Kidney (tissue), 13 donors: ENCODE measurements at regions not wholly inside any gene's neighbourhood (a gene's known extent, or its start where the extent isn't known, plus 50 kb on each side); places are given as distances from the start of the nearest gene placed in this dataset.

Source experiments
- DNase-seq, 5 donors: peaks; one replicate each; pipeline ENCODE4 v3.0.0-alpha.2; 2013 to 2020
- FAIRE-seq: peaks from 2 replicates; lab custom pipeline; 2012; peaks lifted over from hg19 to GRCh38; lab: Jason Lieb, UNC
- H3K27ac ChIP-seq, 2 donors: one replicate each; pipeline ENCODE4 v1.7.0; 2013; ENCODE audit warnings: low read depth in 2 of 2, low read length in 2 of 2, inconsistent platforms in 1 of 2
- H3K27me3 ChIP-seq: one replicate; pipeline ENCODE4 v1.7.1; 2013; ENCODE audit warnings: low read length, inconsistent platforms; ENCODE audit not compliant: control insufficient read depth, insufficient read depth
- H3K36me3 ChIP-seq, 3 donors: one replicate each; pipeline versions ENCODE4 v1.7.0 to v1.7.1; 2013; ENCODE audit warnings: low read length in 3 of 3, control low read depth in 1 of 3, inconsistent platforms in 1 of 3; ENCODE audit not compliant: insufficient read depth in 3 of 3, control insufficient read depth in 2 of 3
- H3K4me1 ChIP-seq, 3 donors: one replicate each; pipeline versions ENCODE4 v1.7.0 to v1.7.1; 2013; ENCODE audit warnings: low read length in 3 of 3, inconsistent platforms in 1 of 3, low read depth in 1 of 3; ENCODE audit not compliant: control insufficient read depth in 2 of 3, insufficient read depth in 2 of 3
- H3K4me3 ChIP-seq, 3 donors: one replicate each; pipeline versions ENCODE4 v1.7.0 to v1.8.1; 2013; ENCODE audit warnings: low read length in 3 of 3, control low read depth in 1 of 3, inconsistent platforms in 1 of 3
- H3K9ac ChIP-seq, 3 donors: one replicate each; pipeline versions ENCODE4 v1.7.0 to v1.7.1; 2013; ENCODE audit warnings: low read length in 3 of 3, control low read depth in 1 of 3, inconsistent platforms in 1 of 3
- H3K9me3 ChIP-seq, 3 donors: one replicate each; pipeline versions ENCODE4 v1.7.0 to v1.7.1; 2013; ENCODE audit warnings: low read length in 3 of 3, control low read depth in 1 of 3, inconsistent platforms in 1 of 3; ENCODE audit not compliant: control insufficient read depth in 2 of 3, insufficient read depth in 1 of 3
- intact Hi-C: fragments of 100-400 bp; cut with DNase I; formaldehyde crosslinking; loops from one replicate; pipeline ENCODE4 v1.11.1; 2022
- TF ChIP-seq, protein P1 (sequence below): IDR thresholded peaks from 3 replicates; pipeline ENCODE4 v1.5.1; 2012; ENCODE audit warnings: mild to moderate bottlenecking, moderate library complexity, borderline replicate concordance; ENCODE audit not compliant: insufficient read depth; ENCODE audit errors: extremely low read depth
- donor health status: control.
- donor health status: control.
- donor health status: control.
- donor health status: control.
- donor health status: control.
- donor health status: DM: yes; HTN: yes; CAD: no.
- donor health status: Normal renal cell carcinoma (clear cell type).

DNA sequence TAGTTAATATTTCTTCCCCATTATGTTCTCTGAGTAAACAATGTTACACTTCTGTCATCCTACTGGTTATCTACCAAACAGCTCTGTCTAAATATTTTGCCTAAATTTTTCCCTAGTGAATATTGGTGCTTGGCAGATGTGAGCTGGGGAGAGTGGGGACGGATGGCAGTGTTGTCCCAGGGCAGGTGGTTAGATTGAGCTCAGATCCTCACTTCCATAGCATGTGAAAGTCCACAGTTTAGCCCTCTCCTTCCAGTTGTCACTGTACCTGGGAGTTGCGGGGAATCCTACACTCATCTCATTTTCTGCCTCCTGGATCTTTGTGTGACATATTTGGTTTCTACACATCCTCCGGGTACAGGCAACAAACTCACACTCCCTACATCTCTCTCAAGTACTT, 484.9 kb downstream of the EPM2A start:
- TF ChIP-seq, protein P1, sequence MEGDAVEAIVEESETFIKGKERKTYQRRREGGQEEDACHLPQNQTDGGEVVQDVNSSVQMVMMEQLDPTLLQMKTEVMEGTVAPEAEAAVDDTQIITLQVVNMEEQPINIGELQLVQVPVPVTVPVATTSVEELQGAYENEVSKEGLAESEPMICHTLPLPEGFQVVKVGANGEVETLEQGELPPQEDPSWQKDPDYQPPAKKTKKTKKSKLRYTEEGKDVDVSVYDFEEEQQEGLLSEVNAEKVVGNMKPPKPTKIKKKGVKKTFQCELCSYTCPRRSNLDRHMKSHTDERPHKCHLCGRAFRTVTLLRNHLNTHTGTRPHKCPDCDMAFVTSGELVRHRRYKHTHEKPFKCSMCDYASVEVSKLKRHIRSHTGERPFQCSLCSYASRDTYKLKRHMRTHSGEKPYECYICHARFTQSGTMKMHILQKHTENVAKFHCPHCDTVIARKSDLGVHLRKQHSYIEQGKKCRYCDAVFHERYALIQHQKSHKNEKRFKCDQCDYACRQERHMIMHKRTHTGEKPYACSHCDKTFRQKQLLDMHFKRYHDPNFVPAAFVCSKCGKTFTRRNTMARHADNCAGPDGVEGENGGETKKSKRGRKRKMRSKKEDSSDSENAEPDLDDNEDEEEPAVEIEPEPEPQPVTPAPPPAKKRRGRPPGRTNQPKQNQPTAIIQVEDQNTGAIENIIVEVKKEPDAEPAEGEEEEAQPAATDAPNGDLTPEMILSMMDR, result no peak
- intact Hi-C loops, result no loop called here
- DNase-seq (no peak), FAIRE-seq (no peak)
- H3K36me3 ChIP-seq, result no peaks in the 10 kb centered on the region
- no peak overlapping the region for H3K4me3 ChIP-seq
- H3K9ac ChIP-seq, result no peak overlapping the region
- H3K27me3 ChIP-seq, result no peaks in the 10 kb centered on the region
- no peaks in the 10 kb centered on the region for H3K4me1 ChIP-seq
- peaks cover 0 to 1% (median 0%) of the 10 kb centered on the region in 3 donors for H3K9me3 ChIP-seq
- no peak overlapping the region for H3K27ac ChIP-seq

DNA sequence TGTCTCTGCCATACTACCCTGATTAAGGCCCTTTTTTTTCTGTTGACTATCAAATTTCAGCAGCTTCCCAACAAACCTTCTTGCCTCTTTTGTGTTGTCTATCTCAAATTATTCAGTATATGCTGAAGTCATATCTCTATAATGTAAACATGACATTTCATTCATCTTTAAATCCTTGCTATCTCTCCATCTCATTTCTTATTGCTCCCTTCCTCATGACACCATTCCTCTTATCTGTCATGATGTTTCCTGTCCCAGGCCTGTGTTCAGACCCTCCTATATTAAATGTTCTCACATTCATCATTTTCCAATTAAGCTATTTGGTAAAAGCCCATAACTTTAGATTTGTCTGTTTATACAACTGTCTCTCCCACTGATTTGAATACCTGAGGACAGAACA, 482.6 kb downstream of the EPM2A start:
- Histone ChIP-seq H3K9me3 (peaks cover 0 to 4% (median 0%) of the 10 kb centered on the region in 3 donors), H3K4me1 (no peaks in the 10 kb centered on the region), H3K27ac (no peak overlapping the region), H3K36me3 (no peaks in the 10 kb centered on the region), H3K4me3 (no peak overlapping the region), H3K9ac (no peak overlapping the region), H3K27me3 (no peaks in the 10 kb centered on the region)
- DNase-seq, result no peak
- TF ChIP-seq, protein P1, result no peak
- intact Hi-C loops, result no loop called here
- FAIRE-seq, result no peak

DNA sequence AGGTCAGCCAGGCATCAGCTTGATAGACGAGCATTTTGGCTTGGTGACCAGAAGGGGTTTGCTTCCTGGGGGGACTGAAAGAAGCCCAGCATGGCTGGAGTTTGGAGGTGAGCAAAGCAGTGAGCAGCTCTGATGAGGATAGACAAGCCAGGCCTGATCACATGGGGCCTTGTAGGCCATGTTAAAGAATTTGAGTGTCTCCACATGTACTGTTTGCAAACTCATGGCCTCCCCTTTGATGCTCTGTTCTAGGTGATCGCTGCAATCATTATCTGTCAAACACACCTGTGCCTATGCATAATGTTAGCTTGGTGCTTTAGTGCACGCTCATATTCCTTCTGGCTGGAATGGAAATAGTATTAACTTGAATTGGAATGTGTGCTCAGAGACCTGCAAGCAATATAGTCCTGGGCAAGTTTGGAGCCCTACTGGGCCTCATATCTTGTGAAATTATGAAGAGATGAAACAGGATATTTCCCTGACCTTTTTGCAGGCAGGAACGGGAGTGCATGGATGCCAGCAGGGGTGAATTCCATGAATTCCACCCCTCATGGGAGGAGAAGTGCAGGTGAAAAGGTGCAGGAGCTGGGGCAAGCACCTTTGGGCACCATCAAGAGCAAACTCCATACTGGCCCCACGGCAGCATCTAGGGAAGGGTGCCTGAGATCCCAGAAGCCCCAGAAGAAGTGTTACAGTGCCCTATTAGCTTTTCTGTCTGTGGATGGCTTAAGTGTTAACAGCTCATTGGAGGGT, 480.5 kb downstream of the EPM2A start:
- no peak for DNase-seq
- no peaks in the 10 kb centered on the region for H3K36me3 ChIP-seq
- H3K9ac ChIP-seq, result no peak overlapping the region
- H3K9me3 ChIP-seq, result peaks cover 0 to 4% (median 0%) of the 10 kb centered on the region in 3 donors
- no peak for FAIRE-seq
- no peaks in the 10 kb centered on the region for H3K27me3 ChIP-seq
- H3K4me1 ChIP-seq, result no peaks in the 10 kb centered on the region
- TF ChIP-seq, protein P1, result no peak
- H3K4me3 ChIP-seq, result no peak overlapping the region
- H3K27ac ChIP-seq, result no peak overlapping the region
- intact Hi-C loops, result no loop called here
